IMR-90 (cell line): ENCODE measurements at regions not wholly inside any gene's neighbourhood (a gene's known extent, or its start where the extent isn't known, plus 50 kb on each side); places are given as distances from the start of the nearest gene placed in this dataset.

Source experiments
- ATAC-seq: fragments of 200-7000 bp; cut with Tn5 transposase; 2 replicates; pipeline ENCODE4 v1.9.1; 2020; ENCODE audit warnings: low read depth, mild to moderate bottlenecking, moderate library complexity
- BruUV-seq: library from RNA; stranded (reverse); fragments of 400-500 nt; replicated peaks from 2 replicates; lab custom pipeline; 2021; lab: Mats Ljungman, UMichigan
- CTCF ChIA-PET: fragments of 300-600 bp; formaldehyde crosslinking; extraction: SDS; loops from one replicate; lab custom pipeline; 2021; ENCODE audit warnings: antibody characterized with exemption; lab: Yijun Ruan, JAX
- POLR2A ChIA-PET: fragments of 300-600 bp; sonication (Branson Sonifier 250); formaldehyde crosslinking; loops from one replicate; lab custom pipeline; 2022; ENCODE audit warnings: antibody characterized with exemption; ENCODE audit not compliant: unreplicated experiment; lab: Charles Lee
- DNase-seq: peaks from one replicate; pipeline ENCODE4 v3.0.0; 2013
- H2AFZ ChIP-seq: replicated peaks from 2 replicates; pipeline ENCODE3; 2013; ENCODE audit warnings: low read length, mild to moderate bottlenecking; ENCODE audit not compliant: poor library complexity
- H2AK5ac ChIP-seq: 2 replicates; pipeline ENCODE4 v1.6.1; 2013; ENCODE audit warnings: low read depth, low read length, inconsistent platforms
- H2AK9ac ChIP-seq: replicated peaks from 2 replicates; pipeline ENCODE3; 2013; ENCODE audit warnings: mild to moderate bottlenecking, low read depth, low read length, moderate library complexity; ENCODE audit not compliant: poor library complexity
- H2BK120ac ChIP-seq: 2 replicates; pipeline ENCODE4 v1.6.1; 2013; ENCODE audit warnings: low read depth, low read length, inconsistent platforms
- H2BK15ac ChIP-seq: 3 replicates; pipeline ENCODE4 v1.6.1; 2013; ENCODE audit warnings: low read depth, low read length, inconsistent platforms
- H2BK20ac ChIP-seq: 2 replicates; pipeline ENCODE4 v1.6.1; 2013; ENCODE audit warnings: low read depth, mild to moderate bottlenecking, inconsistent platforms, low read length, moderate library complexity
- H2BK5ac ChIP-seq: 2 replicates; pipeline ENCODE4 v1.6.1; 2013; ENCODE audit warnings: mild to moderate bottlenecking, low read depth, low read length, inconsistent platforms; ENCODE audit not compliant: poor library complexity, severe bottlenecking
- H3K14ac ChIP-seq: replicated peaks from 2 replicates; pipeline ENCODE4 v1.6.1; 2013; ENCODE audit warnings: low read depth, low read length, inconsistent platforms
- H3K18ac ChIP-seq: 2 replicates; pipeline ENCODE4 v1.6.1; 2013; ENCODE audit warnings: low read depth, low read length, control low read depth
- H3K23ac ChIP-seq: 2 replicates; pipeline ENCODE4 v1.6.1; 2013; ENCODE audit warnings: low read depth, low read length, inconsistent platforms
- H3K27ac ChIP-seq: 2 replicates; pipeline ENCODE4 v1.5.1; 2013; ENCODE audit warnings: mild to moderate bottlenecking, control low read depth, low read length; ENCODE audit not compliant: insufficient read depth
- H3K27me3 ChIP-seq: 2 replicates; pipeline ENCODE4 v1.6.1; 2013; ENCODE audit warnings: low read length; ENCODE audit not compliant: control insufficient read depth, insufficient read depth
- H3K36me3 ChIP-seq: 2 replicates; pipeline ENCODE4 v1.6.1; 2013; ENCODE audit warnings: low read length, mixed read lengths; ENCODE audit not compliant: control insufficient read depth, insufficient read depth
- H3K4ac ChIP-seq: 2 replicates; pipeline ENCODE4 v1.6.1; 2013; ENCODE audit warnings: low read depth, low read length, inconsistent platforms
- H3K4me1 ChIP-seq: 2 replicates; pipeline ENCODE4 v1.6.1; 2013; ENCODE audit warnings: low read length, mixed read lengths; ENCODE audit not compliant: control insufficient read depth, insufficient read depth
- H3K4me2 ChIP-seq: 2 replicates; pipeline ENCODE4 v1.6.1; 2013; ENCODE audit warnings: low read depth, mild to moderate bottlenecking, control low read depth, low read length, moderate library complexity
- H3K4me3 ChIP-seq: 2 replicates; pipeline ENCODE4 v1.5.1; 2013; ENCODE audit warnings: low read depth, mild to moderate bottlenecking, control low read depth, low read length, moderate library complexity; ENCODE audit not compliant: insufficient read depth
- H3K56ac ChIP-seq: 2 replicates; pipeline ENCODE4 v1.6.1; 2013; ENCODE audit warnings: low read length, inconsistent platforms; ENCODE audit not compliant: insufficient read depth; ENCODE audit errors: extremely low read depth
- H3K79me1 ChIP-seq, 2 experiments: 2 replicates each; pipeline ENCODE4 v1.6.1; 2013; ENCODE audit warnings: low read length in 2 of 2, inconsistent platforms in 1 of 2, low read depth in 1 of 2
- H3K9ac ChIP-seq: 2 replicates; pipeline ENCODE4 v1.6.1; 2013; ENCODE audit warnings: low read depth, low read length, control low read depth
- H3K9me1 ChIP-seq: 2 replicates; pipeline ENCODE4 v1.6.1; 2013; ENCODE audit warnings: low read length, inconsistent platforms; ENCODE audit not compliant: insufficient read depth
- H3K9me3 ChIP-seq: 2 replicates; pipeline ENCODE4 v1.6.1; 2013; ENCODE audit warnings: low read length; ENCODE audit not compliant: control insufficient read depth, insufficient read depth
- H4K20me1 ChIP-seq: 2 replicates; pipeline ENCODE4 v1.6.1; 2013; ENCODE audit warnings: low read length, inconsistent platforms; ENCODE audit not compliant: insufficient read depth
- H4K5ac ChIP-seq: 2 replicates; pipeline ENCODE4 v1.6.1; 2013; ENCODE audit warnings: mild to moderate bottlenecking, low read depth, low read length, control low read depth
- H4K8ac ChIP-seq, 2 experiments: 2 replicates each; pipeline ENCODE4 v1.6.1; 2013; ENCODE audit warnings: low read depth in 2 of 2, low read length in 2 of 2, control low read depth in 1 of 2, inconsistent platforms in 1 of 2
- H4K91ac ChIP-seq: 2 replicates; pipeline ENCODE4 v1.6.1; 2013; ENCODE audit warnings: low read depth, low read length, inconsistent platforms; ENCODE audit not compliant: insufficient read depth
- BHLHE40 ChIP-seq: fragments of 150-350 bp; IDR thresholded peaks from 2 replicates; pipeline ENCODE4 v1.6.1; 2016; ENCODE audit warnings: mild to moderate bottlenecking, low read depth, low read length
- CEBPB ChIP-seq: IDR thresholded peaks from 2 replicates; pipeline ENCODE4 v1.6.1; 2012; ENCODE audit warnings: low read depth, low read length, improper control_type of control experiment
- CHD1 ChIP-seq: IDR thresholded peaks from 2 replicates; pipeline ENCODE4 v1.6.1; 2012; ENCODE audit warnings: low read depth, low read length, improper control_type of control experiment
- FOS ChIP-seq: fragments of 150-350 bp; IDR thresholded peaks from 2 replicates; pipeline ENCODE4 v1.6.1; 2016; ENCODE audit warnings: low read depth, low read length
- MAFK ChIP-seq: IDR thresholded peaks from 2 replicates; pipeline ENCODE4 v1.6.1; 2012; ENCODE audit warnings: low read depth, low read length, improper control_type of control experiment
- MAZ ChIP-seq: IDR thresholded peaks from 2 replicates; pipeline ENCODE4 v1.6.1; 2012; ENCODE audit warnings: low read depth, mild to moderate bottlenecking, low read length, improper control_type of control experiment, moderate library complexity, borderline replicate concordance
- MXI1 ChIP-seq: IDR thresholded peaks from 2 replicates; pipeline ENCODE4 v1.6.1; 2012; ENCODE audit warnings: low read depth, mild to moderate bottlenecking, low read length, moderate library complexity, borderline replicate concordance
- NFE2L2 ChIP-seq: fragments of 150-350 bp; IDR thresholded peaks from 2 replicates; pipeline ENCODE4 v1.6.1; 2016; ENCODE audit warnings: low read depth, mild to moderate bottlenecking, low read length
- POLR2A ChIP-seq: IDR thresholded peaks from 2 replicates; pipeline ENCODE4 v1.6.1; 2012; ENCODE audit warnings: mild to moderate bottlenecking, low read depth, low read length
- RAD21 ChIP-seq: IDR thresholded peaks from 2 replicates; pipeline ENCODE4 v1.6.1; 2012; ENCODE audit warnings: low read length, improper control_type of control experiment
- RCOR1 ChIP-seq: IDR thresholded peaks from 2 replicates; pipeline ENCODE4 v1.6.1; 2012; ENCODE audit warnings: mild to moderate bottlenecking, low read length, improper control_type of control experiment; ENCODE audit not compliant: insufficient replicate concordance
- RFX5 ChIP-seq: IDR thresholded peaks from 2 replicates; pipeline ENCODE4 v1.8.0; 2012; ENCODE audit warnings: low read depth, mild to moderate bottlenecking, low read length, moderate library complexity
- SMC3 ChIP-seq: fragments of 150-350 bp; IDR thresholded peaks from 2 replicates; pipeline ENCODE4 v1.6.1; 2016; ENCODE audit warnings: low read depth, mild to moderate bottlenecking, antibody characterized with exemption, low read length, moderate library complexity
- WGBS, 2 experiments: methylation state at CpG; one replicate each; pipeline versions ENCODE4 v1.1.5 to v1.1.7; 2013; ENCODE audit warnings: missing lambda C conversion rate in 2 of 2; ENCODE audit not compliant: insufficient read length in 1 of 2; ENCODE audit errors: extremely low coverage in 2 of 2; 5-methylcytosine and 5-hydroxymethylcytosine counted together
- dilution Hi-C: fragments of 300-500 bp; cut with HindIII; formaldehyde crosslinking; loops from one replicate; pipeline ENCODE4 v1.14.3; 2018; ENCODE audit warnings: low sequenced_read_pairs; ENCODE audit not compliant: unreplicated experiment
- in situ Hi-C: fragments of 300-500 bp; cut with MboI; formaldehyde crosslinking; loops from 3 replicates; pipeline ENCODE4 v1.14.3; 2019; ENCODE audit warnings: low sequenced_read_pairs, inconsistent platforms, mixed read lengths
- intact Hi-C: fragments of 100-400 bp; cut with micrococcal nuclease; formaldehyde crosslinking; loops from 2 replicates; pipeline ENCODE4 v1.10.0; 2022
- TF ChIP-seq, protein P1 (sequence below): fragments of 150-350 bp; IDR thresholded peaks from 2 replicates; pipeline ENCODE4 v1.6.1; 2016; ENCODE audit warnings: low read depth, mild to moderate bottlenecking, low read length, moderate library complexity, borderline replicate concordance
- TF ChIP-seq, protein P2 (sequence below): conservative IDR thresholded peaks from 2 replicates; pipeline ENCODE4 v1.5.1; 2012; ENCODE audit warnings: mild to moderate bottlenecking, low read depth, low read length, improper control_type of control experiment
- TF ChIP-seq, protein P3 (sequence below): fragments of 150-350 bp; IDR thresholded peaks from 2 replicates; pipeline ENCODE4 v1.6.1; 2017; ENCODE audit warnings: mild to moderate bottlenecking, antibody characterized with exemption, low read length, low read depth

DNA sequence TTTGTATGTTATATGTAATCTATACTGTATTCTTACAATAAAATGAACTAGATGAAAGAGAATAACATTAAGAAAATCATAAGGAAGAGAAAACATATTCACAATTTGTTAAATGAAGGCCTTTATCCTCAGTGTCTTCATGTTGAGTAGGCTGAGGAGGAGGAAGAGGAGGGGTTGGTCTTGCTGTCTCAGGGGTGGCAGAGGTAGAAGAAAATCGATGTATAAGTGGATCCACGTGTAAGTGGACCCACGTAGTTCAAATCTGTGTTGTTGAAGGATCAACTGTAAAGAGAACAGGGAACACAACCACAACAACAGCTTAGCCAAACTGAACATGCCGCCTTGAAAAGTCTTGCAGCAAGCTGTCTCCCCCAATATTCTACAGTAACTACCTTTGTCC lies 161.6 kb upstream of the NRP1 start:
- in situ Hi-C loops (no loop called here), dilution Hi-C loops (no loop called here), intact Hi-C loops (no loop called here)
- Histone ChIP-seq H3K9me1 (no peaks in the 10 kb centered on the region), H4K20me1 (no peaks in the 10 kb centered on the region), H4K91ac (no peak overlapping the region), H2AK5ac (no peak overlapping the region), H3K27ac (no peak overlapping the region), H3K27me3 (no peaks in the 10 kb centered on the region; the same call in 1 of the 2 replicates), H2BK5ac (no peak overlapping the region), H3K14ac (no peak overlapping the region), H3K4ac (no peak overlapping the region), H3K36me3 (no peaks in the 10 kb centered on the region), H2AFZ (no peak overlapping the region), H2AK9ac (no peak overlapping the region), H2BK120ac (no peak overlapping the region), H4K8ac (no peak overlapping the region), H3K4me3 (no peak overlapping the region), H3K79me1 (no peaks in the 10 kb centered on the region), H3K9ac (no peak overlapping the region), H3K4me2 (no peak overlapping the region), H3K9me3 (no peaks in the 10 kb centered on the region), H3K56ac (no peak overlapping the region), H3K4me1 (no peaks in the 10 kb centered on the region), H3K18ac (no peak overlapping the region), H2BK20ac (no peak overlapping the region), H3K23ac (no peak overlapping the region), H4K5ac (no peak overlapping the region), H2BK15ac (no peak overlapping the region)
- ChIA-PET POLR2A (no interaction called here), CTCF (no interaction called here)
- TF ChIP-seq, protein P1, sequence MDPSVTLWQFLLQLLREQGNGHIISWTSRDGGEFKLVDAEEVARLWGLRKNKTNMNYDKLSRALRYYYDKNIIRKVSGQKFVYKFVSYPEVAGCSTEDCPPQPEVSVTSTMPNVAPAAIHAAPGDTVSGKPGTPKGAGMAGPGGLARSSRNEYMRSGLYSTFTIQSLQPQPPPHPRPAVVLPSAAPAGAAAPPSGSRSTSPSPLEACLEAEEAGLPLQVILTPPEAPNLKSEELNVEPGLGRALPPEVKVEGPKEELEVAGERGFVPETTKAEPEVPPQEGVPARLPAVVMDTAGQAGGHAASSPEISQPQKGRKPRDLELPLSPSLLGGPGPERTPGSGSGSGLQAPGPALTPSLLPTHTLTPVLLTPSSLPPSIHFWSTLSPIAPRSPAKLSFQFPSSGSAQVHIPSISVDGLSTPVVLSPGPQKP: no peak
- TF ChIP-seq MAZ (no peak), NFE2L2 (no peak), CEBPB (no peak), RFX5 (no peak), RAD21 (no peak), MXI1 (no peak), MAFK (no peak), CHD1 (no peak), BHLHE40 (no peak), POLR2A (no peak), RCOR1 (no peak), FOS (no peak), SMC3 (no peak)
- TF ChIP-seq, protein P2, sequence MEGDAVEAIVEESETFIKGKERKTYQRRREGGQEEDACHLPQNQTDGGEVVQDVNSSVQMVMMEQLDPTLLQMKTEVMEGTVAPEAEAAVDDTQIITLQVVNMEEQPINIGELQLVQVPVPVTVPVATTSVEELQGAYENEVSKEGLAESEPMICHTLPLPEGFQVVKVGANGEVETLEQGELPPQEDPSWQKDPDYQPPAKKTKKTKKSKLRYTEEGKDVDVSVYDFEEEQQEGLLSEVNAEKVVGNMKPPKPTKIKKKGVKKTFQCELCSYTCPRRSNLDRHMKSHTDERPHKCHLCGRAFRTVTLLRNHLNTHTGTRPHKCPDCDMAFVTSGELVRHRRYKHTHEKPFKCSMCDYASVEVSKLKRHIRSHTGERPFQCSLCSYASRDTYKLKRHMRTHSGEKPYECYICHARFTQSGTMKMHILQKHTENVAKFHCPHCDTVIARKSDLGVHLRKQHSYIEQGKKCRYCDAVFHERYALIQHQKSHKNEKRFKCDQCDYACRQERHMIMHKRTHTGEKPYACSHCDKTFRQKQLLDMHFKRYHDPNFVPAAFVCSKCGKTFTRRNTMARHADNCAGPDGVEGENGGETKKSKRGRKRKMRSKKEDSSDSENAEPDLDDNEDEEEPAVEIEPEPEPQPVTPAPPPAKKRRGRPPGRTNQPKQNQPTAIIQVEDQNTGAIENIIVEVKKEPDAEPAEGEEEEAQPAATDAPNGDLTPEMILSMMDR: no peak
- TF ChIP-seq, protein P3, sequence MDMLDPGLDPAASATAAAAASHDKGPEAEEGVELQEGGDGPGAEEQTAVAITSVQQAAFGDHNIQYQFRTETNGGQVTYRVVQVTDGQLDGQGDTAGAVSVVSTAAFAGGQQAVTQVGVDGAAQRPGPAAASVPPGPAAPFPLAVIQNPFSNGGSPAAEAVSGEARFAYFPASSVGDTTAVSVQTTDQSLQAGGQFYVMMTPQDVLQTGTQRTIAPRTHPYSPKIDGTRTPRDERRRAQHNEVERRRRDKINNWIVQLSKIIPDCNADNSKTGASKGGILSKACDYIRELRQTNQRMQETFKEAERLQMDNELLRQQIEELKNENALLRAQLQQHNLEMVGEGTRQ: no peak
- ATAC-seq: no peak
- no peak for DNase-seq
- no CpG with 5 or more reads among the region's 4 CpGs for whole genome bisulfite sequencing, 2 experiments
- no TSS peak for BruUV-seq
